Stimulated activated CD4-positive, alpha-beta T cell treated with anti-CD3 and anti-CD28 coated beads, TNF-alpha, amount 100 ng/mL, for 4 hours (primary cell): ENCODE measurements at regions not wholly inside any gene's neighbourhood (a gene's known extent, or its start where the extent isn't known, plus 50 kb on each side); places are given as distances from the start of the nearest gene placed in this dataset.
"Not testable (repeated sequence)": the region's sequence is repeated elsewhere in the genome, so short reads cannot be mapped to it uniquely, and the experiment has no call there.

Experiments
- DNase-seq, 3 experiments: peaks; one replicate each; pipeline ENCODE4 v3.0.0-alpha.2; 2020; ENCODE audit warnings: low read depth in 3 of 3

DNA sequence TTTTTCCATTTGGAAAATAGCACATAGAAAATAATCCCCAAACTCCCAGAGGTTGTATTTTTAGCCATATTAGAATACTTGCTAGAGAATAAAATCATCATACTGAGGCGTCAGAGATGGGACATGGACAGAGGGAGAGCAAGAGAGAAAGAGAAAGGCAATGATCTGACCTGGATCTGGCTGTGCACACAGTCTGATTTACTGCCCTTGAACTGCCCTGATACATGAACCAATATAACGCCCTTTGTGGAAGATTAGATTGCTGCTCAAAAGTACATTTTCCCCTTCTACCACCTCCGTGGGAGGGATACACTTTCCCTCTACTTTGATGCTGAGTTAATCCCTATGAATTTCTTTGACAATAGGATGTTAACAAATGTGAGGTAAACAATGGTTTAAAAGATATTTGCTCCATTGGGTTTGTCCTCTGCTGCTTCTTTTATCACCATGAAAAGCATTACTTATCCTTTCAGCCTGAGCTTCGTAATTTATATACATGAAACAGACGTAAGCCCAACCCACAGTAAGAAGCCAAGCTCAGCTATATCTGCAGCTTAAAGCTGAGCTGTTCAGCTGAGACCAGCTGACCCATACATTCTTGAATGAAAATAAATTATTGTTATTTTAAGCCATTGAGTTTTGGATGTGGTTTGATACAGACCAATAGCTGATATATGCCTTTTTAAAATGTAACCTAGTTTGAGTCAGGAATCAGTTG lies 1664.6 kb upstream of the CELF4 start:
- no peak for DNase-seq

DNA sequence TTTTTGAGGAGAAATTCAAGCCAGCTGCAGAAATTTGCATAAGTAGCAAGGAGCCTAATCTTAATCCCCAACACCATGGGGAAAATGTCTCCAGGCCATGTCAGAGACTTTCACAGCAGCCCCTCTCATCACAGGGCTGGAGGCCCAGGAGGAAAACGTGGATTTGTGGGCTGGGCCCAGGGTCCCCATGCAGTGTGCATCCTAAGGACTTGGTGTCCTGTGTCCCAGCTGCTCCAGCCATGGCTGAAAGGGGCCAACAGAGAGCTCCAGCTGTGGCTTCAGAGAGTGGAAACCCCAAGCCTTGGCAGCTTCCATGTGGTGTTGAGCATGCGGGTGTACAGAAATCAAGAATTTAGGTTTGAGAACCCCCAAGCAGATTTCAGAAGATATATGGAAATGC lies 1662.2 kb upstream of the CELF4 start:
- DNase-seq, result not testable (repeated sequence)

DNA sequence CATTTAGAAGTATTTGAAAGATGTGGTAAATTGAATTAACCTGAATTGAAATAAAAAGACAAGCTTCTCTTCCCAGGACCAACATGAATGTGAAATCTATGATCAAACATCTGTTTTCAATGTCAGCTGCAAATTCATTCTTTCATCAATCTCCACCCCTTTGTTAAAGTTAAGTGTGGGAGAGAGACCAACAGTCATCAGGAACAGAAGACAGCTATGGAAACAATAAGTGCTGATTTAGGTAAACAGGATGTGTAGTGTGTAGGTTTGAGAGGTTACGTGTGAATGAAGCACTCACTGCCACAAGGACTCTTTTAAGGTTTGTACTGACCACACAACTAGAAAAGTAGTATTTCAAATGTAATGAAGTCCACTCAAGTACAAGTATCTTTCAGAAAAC lies 1659.8 kb upstream of the CELF4 start:
- DNase-seq, result no peak

DNA sequence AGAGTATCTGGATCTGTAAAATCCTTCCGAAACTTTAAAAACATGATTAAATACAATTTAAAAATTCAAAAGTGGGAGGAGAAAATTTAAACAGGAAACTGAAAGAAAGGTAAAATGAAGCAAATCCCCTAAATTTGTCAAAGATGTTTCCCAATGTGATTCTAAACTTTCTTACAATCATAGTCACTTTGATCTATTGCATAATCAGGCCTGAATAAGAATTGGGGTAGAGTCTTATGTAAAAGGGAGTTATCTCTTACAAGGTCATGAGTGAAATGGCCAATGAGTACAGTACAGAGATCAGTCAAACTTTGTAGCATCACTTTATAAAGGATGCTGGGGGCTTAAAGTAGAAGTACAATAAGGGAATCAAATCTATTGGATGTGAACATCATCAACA lies 1657.7 kb upstream of the CELF4 start:
- DNase-seq, result no peak

DNA sequence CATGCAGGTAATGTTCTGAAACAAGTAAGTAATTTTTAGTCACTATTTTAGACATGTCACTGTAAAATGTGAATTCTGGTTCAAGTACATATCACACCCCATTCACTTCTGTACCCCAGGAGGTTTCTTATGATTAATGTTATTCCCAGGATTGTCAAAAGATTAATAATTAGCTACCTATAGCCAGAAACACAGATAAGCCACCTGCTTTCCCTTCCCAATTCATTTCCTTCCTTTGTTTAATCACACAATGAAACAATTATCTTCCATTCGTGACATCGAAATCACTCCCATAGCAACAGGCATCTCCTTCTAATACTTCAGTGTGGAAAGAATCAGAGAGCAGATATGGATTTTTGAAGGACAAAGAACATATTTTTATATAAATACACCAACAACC lies 1650.3 kb upstream of the CELF4 start:
- no peak for DNase-seq

DNA sequence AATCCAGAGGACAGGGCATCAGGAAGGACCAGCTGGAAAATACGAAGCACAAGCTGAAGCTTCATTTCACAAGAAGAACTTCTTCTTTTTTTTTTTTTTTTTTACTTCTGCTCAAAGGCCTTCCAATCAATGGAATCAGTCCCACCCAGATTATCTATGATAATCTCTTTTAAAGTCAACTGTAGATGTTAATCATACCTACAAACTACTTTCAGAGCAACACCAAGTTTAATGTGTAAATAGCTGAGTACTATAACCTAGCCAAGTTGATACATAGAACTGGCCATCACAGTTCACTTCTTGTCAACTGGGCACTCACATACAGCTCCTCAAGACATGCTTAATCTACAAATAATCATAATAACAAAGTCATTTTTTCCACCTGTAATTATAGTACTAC lies 1645.9 kb upstream of the CELF4 start:
- DNase-seq, result no peak

DNA sequence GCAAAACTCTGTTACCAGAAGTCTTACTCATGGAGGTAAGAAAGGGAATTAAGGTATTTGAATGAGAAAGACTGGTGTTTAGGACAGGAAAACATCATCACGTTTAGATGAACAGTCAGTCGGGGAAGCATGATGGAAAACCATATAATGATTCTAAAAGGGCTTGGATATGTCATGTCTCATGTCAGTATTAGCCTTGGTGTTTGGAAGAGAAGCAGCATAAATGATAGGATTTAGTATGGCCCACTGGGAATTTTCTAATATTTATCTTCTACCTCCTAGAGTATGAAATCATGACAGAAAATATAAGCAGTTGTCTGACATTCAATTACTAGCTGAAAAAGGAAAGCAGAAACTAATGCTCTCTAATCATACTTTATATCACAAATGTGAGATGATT lies 1643.6 kb upstream of the CELF4 start:
- no peak for DNase-seq

DNA sequence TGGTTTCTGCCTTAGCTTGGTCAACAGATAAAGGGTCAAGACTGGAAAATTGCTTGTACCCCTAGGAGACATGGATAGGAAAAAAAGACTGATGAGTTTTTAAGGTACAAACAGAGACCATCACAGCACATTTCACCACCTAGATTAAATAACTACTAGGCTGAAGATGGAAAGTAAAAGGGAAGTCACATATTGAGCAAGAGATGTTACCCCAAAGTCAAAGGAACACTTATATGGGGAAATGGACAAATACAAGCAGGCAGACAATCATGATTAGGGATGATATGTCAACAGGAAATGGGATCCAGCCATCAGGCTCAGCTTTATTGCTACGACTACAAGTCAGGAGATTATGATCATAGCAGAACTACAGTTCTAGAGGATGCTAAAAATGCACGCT lies 1643.1 kb upstream of the CELF4 start:
- DNase-seq, result no peak

DNA sequence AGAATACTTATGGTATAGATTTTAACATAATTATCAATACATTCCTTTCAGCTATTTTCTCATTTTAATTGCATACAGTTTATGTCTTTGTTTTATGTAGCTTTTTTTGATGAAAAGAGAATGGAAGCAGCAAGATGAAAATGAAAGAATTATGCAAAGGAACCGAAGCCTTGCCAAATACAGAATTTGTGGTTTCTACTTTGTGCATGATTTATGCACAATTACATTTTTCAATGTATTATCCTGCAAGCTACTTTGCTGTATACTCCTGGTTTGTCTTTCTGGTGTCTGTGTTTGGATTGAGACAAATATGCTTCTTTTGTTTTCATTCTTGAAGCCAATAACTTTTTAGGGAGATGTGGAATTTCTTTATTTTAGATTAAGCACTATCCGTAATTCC lies 1642.6 kb upstream of the CELF4 start:
- DNase-seq, result no peak

DNA sequence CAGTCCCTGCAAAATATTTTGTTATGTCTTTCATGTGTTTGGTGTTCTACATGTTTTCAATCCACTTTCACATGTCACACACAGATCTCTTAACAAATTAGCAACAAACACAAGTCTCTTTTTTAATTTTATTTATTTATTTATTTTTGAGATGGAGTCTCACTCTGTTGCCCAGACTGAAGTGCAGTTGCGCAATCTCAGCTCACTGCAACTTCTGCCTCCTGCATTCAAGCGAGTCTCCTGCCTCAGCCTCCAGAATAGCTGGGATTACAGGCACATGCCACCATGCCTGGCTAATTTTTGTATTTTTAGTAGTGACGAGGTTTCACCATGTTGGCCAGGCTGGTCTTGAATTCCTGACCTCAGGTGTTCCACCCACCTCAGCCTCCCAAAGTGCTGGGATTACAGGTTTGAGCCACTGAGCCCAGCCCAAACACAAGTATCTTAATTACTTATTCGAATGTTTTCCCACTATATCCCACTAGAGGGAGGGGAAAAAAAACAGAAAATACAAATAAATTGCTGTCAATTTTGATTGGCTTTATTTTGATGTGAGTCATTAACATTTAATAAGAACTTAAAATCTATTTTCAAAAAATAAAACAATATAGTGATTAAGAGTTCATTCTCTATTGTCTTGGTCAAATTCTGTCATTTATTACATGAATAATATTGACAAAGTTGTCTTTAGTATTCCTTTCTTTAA lies 1641.0 kb upstream of the CELF4 start:
- not testable (repeated sequence) for DNase-seq

DNA sequence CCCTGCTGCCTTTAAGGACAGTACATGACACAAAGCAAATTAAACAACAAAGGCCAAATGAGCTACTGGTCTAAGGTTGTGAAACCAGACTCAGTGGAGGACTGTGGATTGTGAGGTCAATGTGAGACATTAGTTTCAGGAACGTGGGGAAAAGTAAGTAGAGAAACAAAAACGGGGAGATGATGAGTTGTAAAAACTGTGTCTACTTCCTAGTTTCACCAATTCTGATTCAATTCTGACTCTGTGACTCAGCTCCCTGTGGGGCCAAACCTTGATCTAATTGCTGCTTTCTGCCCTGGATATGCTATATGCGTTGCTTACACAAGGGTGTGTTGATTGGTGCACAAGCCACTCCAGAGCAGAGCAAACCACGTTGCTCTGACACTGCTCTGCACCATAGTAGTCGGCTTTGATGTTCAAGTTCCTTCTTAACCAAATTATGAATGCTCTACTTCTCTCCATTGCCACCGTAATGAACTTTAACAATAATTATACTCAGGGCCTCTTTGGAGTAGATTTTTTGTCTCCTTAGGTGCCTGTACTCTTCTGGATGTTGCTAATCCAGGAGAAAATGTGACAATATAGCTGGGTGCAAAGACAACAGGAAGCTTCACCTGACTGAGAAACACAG lies 1640.1 kb upstream of the CELF4 start:
- DNase-seq, result no peak

DNA sequence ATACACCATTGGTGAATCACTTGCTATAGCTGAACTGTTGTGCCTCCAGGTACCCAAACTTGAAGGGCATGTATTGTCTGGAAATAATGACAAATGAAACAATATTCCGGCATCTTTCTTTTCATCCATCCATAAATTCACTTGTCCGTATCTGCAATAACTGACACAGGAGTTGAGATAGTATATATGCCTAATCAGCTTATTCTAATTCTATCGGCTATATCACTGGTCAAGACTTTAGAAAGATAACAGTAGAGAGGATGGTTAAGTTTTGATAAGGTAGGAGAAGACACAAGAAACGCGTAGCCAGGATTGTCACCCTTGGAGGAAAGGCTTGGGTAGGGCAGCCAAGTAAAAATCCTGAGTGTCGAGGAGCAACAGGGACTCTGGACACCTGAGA lies 1634.6 kb upstream of the CELF4 start:
- no peak for DNase-seq

DNA sequence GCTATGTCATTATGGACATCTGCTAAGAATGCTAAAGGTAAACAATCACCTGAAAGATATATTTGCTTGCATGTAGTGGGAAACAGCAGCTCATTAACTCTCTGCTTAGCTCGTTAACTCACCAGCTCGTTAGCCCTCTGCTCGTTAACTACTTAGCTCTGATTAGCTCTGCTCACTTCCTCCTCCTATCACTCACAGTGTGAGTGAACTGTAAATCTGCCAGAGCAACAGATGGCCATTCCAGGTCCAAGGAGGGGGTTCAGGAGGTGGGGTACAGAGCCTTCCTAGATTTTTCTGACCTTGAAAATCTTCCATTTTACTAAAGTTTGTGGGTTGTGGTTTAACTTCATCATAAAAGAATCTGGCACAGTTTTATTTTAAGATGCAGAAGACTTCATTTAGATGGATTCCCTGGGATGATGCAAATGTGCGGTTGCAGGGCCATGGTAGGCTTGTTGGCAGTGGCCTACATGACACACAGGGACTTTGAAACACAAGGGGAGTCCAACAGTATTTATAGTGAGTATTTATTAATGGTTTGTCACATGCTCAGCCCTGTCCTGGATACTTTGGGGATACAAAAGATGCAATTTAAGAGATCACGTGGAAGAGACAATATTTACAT lies 1633.7 kb upstream of the CELF4 start:
- DNase-seq, result no peak

DNA sequence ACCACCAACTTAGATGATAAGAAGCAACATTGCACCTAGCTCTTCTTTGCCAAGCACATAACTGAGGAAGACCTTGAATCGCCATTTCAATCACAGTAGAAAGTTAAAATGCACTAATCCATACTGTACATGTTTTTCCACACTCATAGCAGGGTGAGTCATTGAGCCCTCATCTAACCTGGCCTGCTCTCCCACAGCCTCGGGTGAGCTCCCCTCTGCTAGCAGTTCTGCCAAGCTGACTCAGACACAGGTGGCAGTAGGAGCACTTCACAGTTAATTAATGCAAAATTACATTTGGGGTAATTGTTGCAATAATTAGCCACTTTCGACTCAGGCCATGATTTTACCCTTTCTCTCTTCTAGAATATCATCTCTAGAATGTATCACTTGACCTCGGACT lies 1632.8 kb upstream of the CELF4 start:
- no peak for DNase-seq

DNA sequence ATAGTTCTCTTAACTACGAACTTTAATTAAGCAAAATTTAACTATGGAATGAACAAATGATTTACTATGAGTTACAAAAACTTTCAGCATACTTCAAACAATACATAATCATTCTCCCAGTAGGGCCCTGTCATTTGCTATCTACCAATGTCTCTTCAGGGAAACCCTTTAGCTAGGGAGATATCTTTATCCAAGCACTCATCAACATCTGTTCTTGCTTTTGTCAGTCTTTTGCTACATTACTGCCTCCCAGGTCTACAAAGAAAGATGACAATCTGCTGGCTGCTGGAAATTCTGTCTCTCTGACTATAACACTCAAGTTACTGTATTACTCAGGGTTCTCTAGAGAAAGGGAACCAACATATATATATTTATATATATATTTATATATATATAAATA lies 1626.3 kb upstream of the CELF4 start:
- DNase-seq, result no peak

DNA sequence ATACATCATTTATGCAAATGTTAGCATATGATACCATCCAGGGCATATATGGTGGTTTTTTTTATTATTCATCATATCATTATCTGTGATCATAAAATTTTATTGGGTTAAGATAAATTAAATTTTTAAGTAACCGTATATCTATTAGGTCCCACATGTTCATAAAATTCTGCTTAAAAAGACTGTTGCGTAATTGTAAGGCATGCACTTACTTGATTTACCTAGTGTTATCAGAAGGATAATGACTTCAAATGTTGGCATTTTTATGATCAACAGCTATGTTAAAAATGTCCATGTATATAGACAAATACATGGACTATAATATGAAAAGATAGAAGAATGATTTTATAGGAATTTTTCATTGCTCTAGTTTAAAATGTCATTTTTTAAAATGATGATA lies 1625.5 kb upstream of the CELF4 start:
- DNase-seq, result no peak

DNA sequence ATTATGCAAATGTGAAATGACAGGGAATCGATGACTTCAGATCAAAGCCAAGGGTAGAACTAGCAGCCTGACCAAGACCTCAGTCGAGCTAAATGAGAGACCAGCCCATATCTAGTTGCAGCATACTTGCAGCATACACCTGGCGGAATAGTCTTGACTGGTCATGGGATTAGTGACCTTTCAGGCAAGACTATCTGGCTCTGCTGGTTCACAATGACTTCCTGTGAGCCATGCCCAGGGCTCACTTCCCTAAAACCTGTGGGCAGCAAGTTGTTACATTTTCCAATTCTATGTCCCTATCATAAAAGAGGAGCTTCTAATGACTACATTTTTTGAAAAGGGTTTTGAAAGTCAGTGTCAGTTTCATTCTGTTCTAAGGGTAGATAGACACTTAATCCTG lies 1624.9 kb upstream of the CELF4 start:
- no peak for DNase-seq

DNA sequence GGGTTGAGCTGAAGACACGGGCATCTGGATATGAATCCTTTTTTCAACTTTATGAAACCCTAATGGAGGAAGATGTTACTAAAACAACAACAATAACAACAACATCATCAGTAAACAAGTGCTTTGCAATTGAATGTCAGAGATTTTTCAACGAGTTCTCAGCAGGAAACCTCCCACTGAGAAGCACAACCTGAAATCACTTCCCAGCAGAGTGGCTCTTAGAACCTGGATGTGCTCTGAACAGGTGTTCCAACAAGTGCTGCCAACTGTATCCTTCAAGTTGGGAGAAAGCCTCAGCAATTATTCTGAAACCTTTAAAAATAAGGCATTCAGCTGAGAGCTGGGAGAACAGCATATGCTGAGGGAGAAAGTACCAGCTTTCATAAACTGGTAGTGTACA lies 1622.7 kb upstream of the CELF4 start:
- DNase-seq, result no peak

DNA sequence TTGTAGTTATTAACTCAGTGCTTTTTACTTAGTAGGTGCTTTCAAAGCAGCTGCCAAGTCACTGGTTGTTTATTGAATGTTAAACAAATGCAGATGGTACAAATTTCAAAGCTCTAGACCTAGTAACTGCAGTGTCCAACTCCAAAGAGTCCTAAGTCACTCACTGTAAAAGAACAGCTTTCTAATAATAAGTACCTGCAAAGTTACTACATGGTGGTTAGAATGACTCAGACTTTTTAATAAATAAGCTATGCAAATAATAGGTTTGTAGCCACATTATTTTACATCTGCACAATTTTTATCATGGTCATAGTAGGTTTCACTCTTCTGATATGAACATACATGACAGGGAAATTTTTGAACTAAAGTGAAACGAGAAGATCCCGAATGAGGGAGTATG lies 1620.4 kb upstream of the CELF4 start:
- no peak for DNase-seq

DNA sequence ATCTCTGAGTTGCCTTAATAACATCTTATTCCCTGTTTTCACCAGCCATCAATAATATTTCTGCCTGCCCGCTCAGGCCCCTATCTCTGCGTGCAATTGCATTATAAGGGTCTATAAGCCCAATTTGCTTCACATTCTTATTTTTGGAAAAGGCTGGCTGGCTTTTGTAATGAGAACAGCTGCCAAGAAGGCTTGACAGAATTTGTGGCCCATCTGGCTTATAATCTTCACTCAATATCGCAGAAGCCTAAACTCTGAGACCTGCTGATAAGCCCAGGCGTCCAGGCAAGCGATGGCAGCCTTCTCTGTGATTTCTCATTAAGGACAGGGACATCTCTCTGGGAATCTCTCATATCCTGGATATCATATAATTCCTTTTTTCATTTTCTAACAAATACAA lies 1618.6 kb upstream of the CELF4 start:
- DNase-seq, result no peak

DNA sequence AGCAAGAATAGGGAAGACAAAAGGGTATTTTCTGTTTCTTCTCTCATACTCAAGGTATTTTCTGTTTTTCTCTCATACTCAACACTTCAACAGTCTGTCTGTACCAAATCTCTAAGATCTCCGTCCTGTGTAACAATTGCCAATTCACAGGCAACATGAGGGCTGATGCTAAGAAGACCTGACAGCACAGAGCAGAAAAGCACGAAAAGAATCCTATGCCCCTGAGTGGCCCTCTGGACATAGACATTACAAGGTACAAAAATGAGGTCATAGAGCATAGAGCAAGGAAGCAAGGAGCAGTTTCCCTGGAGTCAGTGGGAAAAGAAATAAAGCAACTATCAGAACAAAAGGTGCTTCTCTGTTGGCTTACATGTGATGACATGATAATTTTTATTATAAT lies 1612.6 kb upstream of the CELF4 start:
- no peak for DNase-seq

DNA sequence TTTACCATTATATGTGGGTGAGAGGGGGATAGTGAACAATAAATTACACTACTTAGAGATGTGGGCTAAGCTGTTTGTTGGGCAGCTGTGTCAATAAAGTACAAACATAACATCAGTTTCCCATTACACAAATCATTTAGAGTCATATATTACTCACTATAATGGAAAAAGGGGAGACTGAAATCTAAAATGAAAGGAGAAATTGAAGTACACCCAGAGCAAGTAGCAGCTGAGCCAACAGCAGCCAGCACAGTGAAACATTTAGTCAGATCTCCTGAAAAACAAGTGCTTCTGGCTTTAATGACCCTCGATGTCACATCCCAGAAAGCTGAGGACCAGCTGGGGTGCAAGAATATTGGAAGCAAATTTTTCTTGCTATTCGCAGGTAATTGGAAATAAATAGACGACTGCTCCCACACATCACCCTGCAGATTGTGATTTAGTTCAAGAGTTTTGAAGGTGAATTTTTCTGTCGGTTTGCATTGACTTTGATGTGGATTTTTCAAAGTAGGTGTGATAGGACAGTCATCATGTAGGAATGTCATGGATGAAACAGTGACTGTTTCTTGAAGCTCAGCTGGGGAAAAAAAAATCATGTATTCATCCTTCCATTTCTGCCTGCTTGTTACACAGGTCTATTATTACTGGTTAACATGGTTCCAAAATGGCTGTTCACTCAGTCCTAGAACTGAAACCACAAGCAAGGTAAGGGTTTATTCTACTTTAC lies 1607.3 kb upstream of the CELF4 start:
- DNase-seq, result no peak
